Fibroblast of lung (primary cell): ENCODE measurements at regions not wholly inside any gene's neighbourhood (a gene's known extent, or its start where the extent isn't known, plus 50 kb on each side); places are given as distances from the start of the nearest gene placed in this dataset.

ENCODE experiments used
- DNase-seq, 2 donors: peaks; one replicate each; pipeline versions ENCODE4 v3.0.0 to v3.0.0-alpha.2; 2010; ENCODE audit warnings: low read depth in 2 of 2
- H2AFZ ChIP-seq: 2 replicates; pipeline ENCODE4 v1.5.1; 2012; ENCODE audit warnings: low read length, control low read depth, inconsistent platforms
- H3K27ac ChIP-seq: 2 replicates; pipeline ENCODE4 v1.5.1; 2011; ENCODE audit warnings: low read length, control low read depth; ENCODE audit not compliant: insufficient read depth
- H3K27me3 ChIP-seq: 2 replicates; pipeline ENCODE4 v1.5.1; 2011; ENCODE audit warnings: mild to moderate bottlenecking, low read length; ENCODE audit not compliant: control insufficient read depth, insufficient read depth
- H3K36me3 ChIP-seq: 2 replicates; pipeline ENCODE4 v1.5.1; 2011; ENCODE audit warnings: low read length; ENCODE audit not compliant: control insufficient read depth, insufficient read depth
- H3K4me1 ChIP-seq: 2 replicates; pipeline ENCODE4 v1.5.1; 2011; ENCODE audit warnings: low read length; ENCODE audit not compliant: control insufficient read depth, insufficient read depth; ENCODE audit errors: extremely low read depth
- H3K4me2 ChIP-seq: 2 replicates; pipeline ENCODE4 v1.5.1; 2011; ENCODE audit warnings: low read length, control low read depth; ENCODE audit not compliant: insufficient read depth; ENCODE audit errors: extremely low read depth
- H3K4me3 ChIP-seq, 4 experiments: fragments of 200-600 bp in 1 of 4; sonication (generic) in 1 of 4; replicated peaks in 1 of 4; 2 replicates each; pipeline ENCODE4 v1.5.1; 2011 to 2016; ENCODE audit warnings: low read length in 4 of 4, low read depth in 3 of 4, mild to moderate bottlenecking in 3 of 4, control low read depth in 2 of 4, inconsistent platforms in 1 of 4, mixed read lengths in 1 of 4; ENCODE audit not compliant: insufficient read depth in 1 of 4; ENCODE audit errors: control extremely low read depth in 1 of 4
- H3K79me2 ChIP-seq: 2 replicates; pipeline ENCODE4 v1.5.1; 2012; ENCODE audit warnings: mild to moderate bottlenecking, low read length, inconsistent platforms; ENCODE audit not compliant: control insufficient read depth, insufficient read depth
- H3K9ac ChIP-seq: 2 replicates; pipeline ENCODE4 v1.5.1; 2011; ENCODE audit warnings: mild to moderate bottlenecking, low read length, control low read depth; ENCODE audit not compliant: insufficient read depth
- H3K9me3 ChIP-seq: 2 replicates; pipeline ENCODE4 v1.5.1; 2012; ENCODE audit warnings: low read depth, low read length; ENCODE audit not compliant: control insufficient read depth, insufficient read depth
- H4K20me1 ChIP-seq: 2 replicates; pipeline ENCODE4 v1.5.1; 2011; ENCODE audit warnings: low read length; ENCODE audit not compliant: control insufficient read depth, insufficient read depth; ENCODE audit errors: extremely low read depth
- CTCF ChIP-seq, 2 donors: IDR thresholded peaks in 1 of 2; conservative IDR thresholded peaks in 1 of 2; 1 replicate in 1 of 2; 2 replicates in 1 of 2; pipeline ENCODE4 v1.5.1; 2011 to 2012; ENCODE audit warnings: low read length in 2 of 2, control low read depth in 1 of 2, inconsistent platforms in 1 of 2, low read depth in 1 of 2, mild to moderate bottlenecking in 1 of 2
- EZH2 ChIP-seq: IDR thresholded peaks from 2 replicates; pipeline ENCODE4 v1.5.1; 2012; ENCODE audit warnings: low read length, control low read depth, mild to moderate bottlenecking; ENCODE audit errors: missing control alignments

- Histone ChIP-seq H2AFZ (no peak overlapping the region), H4K20me1 (no peaks in the 10 kb centered on the region), H3K27me3 (no peaks in the 10 kb centered on the region), H3K36me3 (no peaks in the 10 kb centered on the region), H3K79me2 (no peaks in the 10 kb centered on the region), H3K4me2 (no peak overlapping the region), H3K9me3 (no peaks in the 10 kb centered on the region), H3K27ac (no peak overlapping the region), H3K4me1 (no peaks in the 10 kb centered on the region), H3K4me3 (no peak overlapping the region), H3K9ac (no peak overlapping the region)
- no peak for TF ChIP-seq EZH2
- TF ChIP-seq CTCF (conservative IDR thresholded peaks at IDR 0.05 in 1 of 2, IDR thresholded peaks at IDR 0.05 in 1 of 2; ENCODE audit: low read depth in 1 of 2, low read length in 2 of 2) = no peak
- DNase-seq = no peak
Measured at GRCh38 chr9:93372391-93372790, 79.1 kb upstream of the FAM120A start.

GRCh38 chr9:93376411-93376810, 75.1 kb upstream of the FAM120A start:
- TF ChIP-seq EZH2 (no peak), CTCF (conservative IDR thresholded peaks at IDR 0.05 in 1 of 2, IDR thresholded peaks at IDR 0.05 in 1 of 2; ENCODE audit: low read depth in 1 of 2, low read length in 2 of 2) (no peak)
- Histone ChIP-seq H3K27ac (no peak overlapping the region), H3K27me3 (no peaks in the 10 kb centered on the region), H3K9me3 (no peaks in the 10 kb centered on the region), H3K4me3 (no peak overlapping the region), H3K79me2 (no peaks in the 10 kb centered on the region), H3K36me3 (no peaks in the 10 kb centered on the region), H2AFZ (no peak overlapping the region), H4K20me1 (no peaks in the 10 kb centered on the region), H3K9ac (no peak overlapping the region), H3K4me1 (no peaks in the 10 kb centered on the region), H3K4me2 (no peak overlapping the region)
- no peak for DNase-seq

- no peak for TF ChIP-seq CTCF (conservative IDR thresholded peaks at IDR 0.05 in 1 of 2, IDR thresholded peaks at IDR 0.05 in 1 of 2; ENCODE audit: low read depth in 1 of 2, low read length in 2 of 2)
- no peak for TF ChIP-seq EZH2
- no peak overlapping the region for H3K27ac ChIP-seq
- no peak for DNase-seq
Measured at GRCh38 chr9:93378276-93378675, 73.2 kb upstream of the FAM120A start.

More at GRCh38 chr9:93378276-93378675, 73.2 kb upstream of the FAM120A start:
- Histone ChIP-seq H3K79me2 (no peaks in the 10 kb centered on the region), H3K4me1 (no peaks in the 10 kb centered on the region), H3K36me3 (no peaks in the 10 kb centered on the region), H4K20me1 (no peaks in the 10 kb centered on the region), H3K9ac (no peak overlapping the region), H3K27me3 (no peaks in the 10 kb centered on the region), H3K9me3 (no peaks in the 10 kb centered on the region), H3K4me3 (no peak overlapping the region), H2AFZ (no peak overlapping the region), H3K4me2 (no peak overlapping the region)
